Caco-2 (cell line): ENCODE measurements at regions not wholly inside any gene's neighbourhood (a gene's known extent, or its start where the extent isn't known, plus 50 kb on each side); places are given as distances from the start of the nearest gene placed in this dataset.

Experiments
- BruUV-seq: library from RNA; stranded (reverse); fragments of 400-500 nt; replicated peaks from 2 replicates; lab custom pipeline; 2021; lab: Mats Ljungman, UMichigan
- CTCF ChIA-PET: fragments of 300-600 bp; sonication (Branson Sonifier 250); formaldehyde crosslinking; loops from one replicate; lab custom pipeline; 2022; ENCODE audit warnings: antibody characterized with exemption; lab: Charles Lee
- POLR2A ChIA-PET: fragments of 300-600 bp; sonication (Branson Sonifier 250); formaldehyde crosslinking; loops from one replicate; lab custom pipeline; 2022; ENCODE audit warnings: antibody characterized with exemption; lab: Charles Lee
- DNase-seq, 2 experiments: peaks; one replicate each; pipeline versions ENCODE4 v3.0.0 to v3.0.0-alpha.2; 2020 to 2022
- H3K27me3 ChIP-seq: replicated peaks from 2 replicates; pipeline ENCODE4 v1.6.0; 2011; ENCODE audit warnings: low read length; ENCODE audit not compliant: control insufficient read depth, insufficient read depth
- H3K36me3 ChIP-seq: 2 replicates; pipeline ENCODE4 v1.5.1; 2011; ENCODE audit warnings: low read length; ENCODE audit not compliant: control insufficient read depth, insufficient read depth
- H3K4me1 ChIP-seq: fragments of 250-450 bp; sonication (Bioruptor Pico); 2 replicates; pipeline ENCODE4 v1.5.1; 2020; ENCODE audit warnings: mild to moderate bottlenecking
- H3K4me3 ChIP-seq: 2 replicates; pipeline ENCODE4 v1.5.1; 2011; ENCODE audit warnings: low read depth, mild to moderate bottlenecking, control low read depth, low read length
- H3K9me3 ChIP-seq: fragments of 250-450 bp; sonication (Bioruptor Pico); 2 replicates; pipeline ENCODE4 v1.5.1; 2020; ENCODE audit warnings: mild to moderate bottlenecking, moderate library complexity
- H3K27ac Mint-ChIP-seq: one replicate; pipeline ENCODE4 v1.8.0; 2022; ENCODE audit warnings: mixed read lengths; ENCODE audit not compliant: unreplicated experiment
- H3K27me3 Mint-ChIP-seq: one replicate; pipeline ENCODE4 v1.8.0; 2022; ENCODE audit warnings: mixed read lengths; ENCODE audit not compliant: insufficient read depth, unreplicated experiment
- H3K36me3 Mint-ChIP-seq: one replicate; pipeline ENCODE4 v1.8.0; 2022; ENCODE audit warnings: mild to moderate bottlenecking, mixed read lengths; ENCODE audit not compliant: insufficient read depth, unreplicated experiment
- H3K4me1 Mint-ChIP-seq: one replicate; pipeline ENCODE4 v1.8.0; 2022; ENCODE audit warnings: low read depth, mixed read lengths; ENCODE audit not compliant: unreplicated experiment
- H3K4me3 Mint-ChIP-seq: one replicate; pipeline ENCODE4 v1.8.0; 2022; ENCODE audit warnings: mild to moderate bottlenecking, moderate library complexity, mixed read lengths; ENCODE audit not compliant: unreplicated experiment
- H3K9me3 Mint-ChIP-seq: one replicate; pipeline ENCODE4 v1.8.0; 2022; ENCODE audit warnings: mixed read lengths; ENCODE audit not compliant: unreplicated experiment
- intact Hi-C: fragments of 100-400 bp; cut with micrococcal nuclease; formaldehyde crosslinking; loops from one replicate; pipeline ENCODE4 v1.10.0; 2022; ENCODE audit not compliant: unreplicated experiment
- TF ChIP-seq, protein P1 (sequence below), 2 experiments: fragments of 200-600 bp in 1 of 2; IDR thresholded peaks; 1 replicate in 1 of 2; 2 replicates in 1 of 2; pipeline versions ENCODE4 v1.5.1 to v1.8.0; 2011 to 2022; ENCODE audit warnings: antibody characterized with exemption in 1 of 2, control low read depth in 1 of 2, inconsistent platforms in 1 of 2, low read depth in 1 of 2, low read length in 1 of 2, mild to moderate bottlenecking in 1 of 2, moderate library complexity in 1 of 2; ENCODE audit not compliant: insufficient read depth in 1 of 2, severe bottlenecking in 1 of 2, unreplicated experiment in 1 of 2

DNA sequence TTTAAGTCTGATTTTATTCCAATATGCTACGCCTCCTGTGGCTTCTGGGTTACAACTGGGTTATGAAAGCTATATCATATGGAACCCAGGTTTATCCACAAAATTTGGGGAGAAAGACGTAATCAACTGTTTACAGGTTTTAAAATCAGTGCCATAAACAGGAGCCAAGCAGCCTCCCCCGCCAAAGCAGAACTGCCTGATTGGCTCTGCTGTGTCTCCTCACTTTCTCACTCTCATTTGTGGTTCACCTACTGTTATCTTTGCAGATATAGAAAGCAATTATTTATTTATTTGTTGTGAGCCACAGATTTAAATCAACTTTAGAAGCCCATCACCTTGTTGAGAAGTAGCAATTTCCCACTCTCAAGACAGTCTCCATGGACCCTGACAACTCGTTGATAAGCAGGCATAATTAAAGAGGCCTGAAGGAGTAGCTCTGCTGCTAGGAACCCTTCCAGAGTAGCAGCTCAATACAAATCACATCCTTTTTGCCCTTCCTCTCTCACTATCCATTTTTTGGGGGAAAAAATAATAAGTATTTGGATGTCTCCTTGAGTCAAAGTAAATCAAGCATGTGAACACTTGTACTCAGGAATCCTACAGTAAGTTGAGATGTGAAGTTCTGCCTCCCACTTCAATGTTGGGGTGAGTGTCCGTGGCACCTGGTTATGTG, 191.0 kb upstream of the CCDC150 start:
- TF ChIP-seq, protein P1, sequence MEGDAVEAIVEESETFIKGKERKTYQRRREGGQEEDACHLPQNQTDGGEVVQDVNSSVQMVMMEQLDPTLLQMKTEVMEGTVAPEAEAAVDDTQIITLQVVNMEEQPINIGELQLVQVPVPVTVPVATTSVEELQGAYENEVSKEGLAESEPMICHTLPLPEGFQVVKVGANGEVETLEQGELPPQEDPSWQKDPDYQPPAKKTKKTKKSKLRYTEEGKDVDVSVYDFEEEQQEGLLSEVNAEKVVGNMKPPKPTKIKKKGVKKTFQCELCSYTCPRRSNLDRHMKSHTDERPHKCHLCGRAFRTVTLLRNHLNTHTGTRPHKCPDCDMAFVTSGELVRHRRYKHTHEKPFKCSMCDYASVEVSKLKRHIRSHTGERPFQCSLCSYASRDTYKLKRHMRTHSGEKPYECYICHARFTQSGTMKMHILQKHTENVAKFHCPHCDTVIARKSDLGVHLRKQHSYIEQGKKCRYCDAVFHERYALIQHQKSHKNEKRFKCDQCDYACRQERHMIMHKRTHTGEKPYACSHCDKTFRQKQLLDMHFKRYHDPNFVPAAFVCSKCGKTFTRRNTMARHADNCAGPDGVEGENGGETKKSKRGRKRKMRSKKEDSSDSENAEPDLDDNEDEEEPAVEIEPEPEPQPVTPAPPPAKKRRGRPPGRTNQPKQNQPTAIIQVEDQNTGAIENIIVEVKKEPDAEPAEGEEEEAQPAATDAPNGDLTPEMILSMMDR (IDR thresholded peaks at IDR 0.05; ENCODE audit: insufficient read depth in 1 of 2, low read depth in 1 of 2, low read length in 1 of 2, severe bottlenecking in 1 of 2, unreplicated experiment in 1 of 2) = no peak
- no peaks in the 10 kb centered on the region for H3K4me1 Mint-ChIP-seq
- intact Hi-C loops = no loop called here
- H3K4me1 ChIP-seq = no peaks in the 10 kb centered on the region
- ChIA-PET CTCF (no interaction called here), POLR2A (no interaction called here)
- H3K9me3 Mint-ChIP-seq = peaks cover 11% of the 10 kb centered on the region
- H3K36me3 ChIP-seq = no peaks in the 10 kb centered on the region
- H3K9me3 ChIP-seq = no peaks in the 10 kb centered on the region
- no peaks in the 10 kb centered on the region for H3K27me3 ChIP-seq
- no peak overlapping the region for H3K4me3 ChIP-seq
- H3K27me3 Mint-ChIP-seq = peaks cover 2% of the 10 kb centered on the region
- DNase-seq = no peak
- H3K36me3 Mint-ChIP-seq = no peaks in the 10 kb centered on the region
- no TSS peak for BruUV-seq
- H3K27ac Mint-ChIP-seq = no peak overlapping the region
- H3K4me3 Mint-ChIP-seq = no peak overlapping the region

DNA sequence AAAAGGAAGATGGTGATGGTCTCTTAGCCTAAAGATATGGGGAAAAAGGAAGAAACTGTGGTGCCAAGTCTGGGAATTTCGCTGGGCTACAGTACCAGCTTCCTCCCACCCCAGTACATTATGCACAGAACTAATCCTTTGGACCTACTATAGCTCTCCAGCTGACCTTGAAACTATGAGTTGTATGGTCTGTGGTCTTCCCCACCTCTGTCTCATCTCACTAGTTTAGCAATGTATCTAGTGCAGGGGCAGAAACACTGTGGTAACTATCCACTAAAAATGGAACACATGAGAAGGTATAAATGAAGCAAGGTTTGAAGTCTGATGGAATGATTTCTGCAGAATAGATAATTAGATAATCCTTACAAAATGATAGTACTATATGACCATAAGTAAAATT, 190.4 kb upstream of the CCDC150 start:
- H3K9me3 Mint-ChIP-seq = peaks cover 11% of the 10 kb centered on the region
- Histone ChIP-seq H3K36me3 (no peaks in the 10 kb centered on the region), H3K27me3 (no peaks in the 10 kb centered on the region), H3K9me3 (no peaks in the 10 kb centered on the region), H3K4me1 (no peaks in the 10 kb centered on the region), H3K4me3 (no peak overlapping the region)
- peaks cover 2% of the 10 kb centered on the region for H3K27me3 Mint-ChIP-seq
- H3K36me3 Mint-ChIP-seq = no peaks in the 10 kb centered on the region
- ChIA-PET POLR2A (no interaction called here), CTCF (no interaction called here)
- intact Hi-C loops = no loop called here
- TF ChIP-seq, protein P1 (IDR thresholded peaks at IDR 0.05; ENCODE audit: insufficient read depth in 1 of 2, low read depth in 1 of 2, low read length in 1 of 2, severe bottlenecking in 1 of 2, unreplicated experiment in 1 of 2) = no peak
- H3K4me3 Mint-ChIP-seq = no peak overlapping the region
- no peaks in the 10 kb centered on the region for H3K4me1 Mint-ChIP-seq
- no peak overlapping the region for H3K27ac Mint-ChIP-seq
- DNase-seq = no peak
- no TSS peak for BruUV-seq

DNA sequence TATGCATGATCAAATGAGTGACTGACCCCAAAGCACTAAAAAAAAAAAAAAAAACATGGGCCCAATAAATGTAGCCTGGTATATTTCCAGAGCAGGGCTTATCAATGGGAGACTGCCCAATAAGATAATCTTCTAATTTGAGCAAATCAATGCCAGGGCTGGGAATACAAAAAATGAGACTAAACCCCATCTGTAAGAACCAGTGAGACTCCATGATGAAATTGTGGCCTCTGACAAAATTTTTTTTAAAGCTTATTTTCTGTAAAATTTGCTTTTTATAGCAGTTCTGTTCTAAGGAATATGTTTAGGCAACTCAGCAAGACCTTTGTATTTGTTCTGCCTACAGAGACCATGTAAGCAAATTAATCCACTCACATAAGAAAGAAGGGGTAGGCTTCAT, 186.8 kb upstream of the CCDC150 start:
- Histone ChIP-seq H3K27me3 (no peaks in the 10 kb centered on the region), H3K4me3 (no peak overlapping the region), H3K4me1 (no peaks in the 10 kb centered on the region), H3K36me3 (no peaks in the 10 kb centered on the region), H3K9me3 (no peaks in the 10 kb centered on the region)
- Mint-ChIP-seq H3K36me3 (no peaks in the 10 kb centered on the region), H3K9me3 (no peaks in the 10 kb centered on the region), H3K4me1 (no peaks in the 10 kb centered on the region), H3K4me3 (no peak overlapping the region), H3K27me3 (peaks cover 2% of the 10 kb centered on the region), H3K27ac (no peak overlapping the region)
- CTCF ChIA-PET = interaction anchor here (1.3 to 2.3 kb wide), 3 partner anchors 115 to 374 kb away, joined by 4 to 11 read pairs (median 6); no protein-coding TSS in a partner anchor
- intact Hi-C loops = loop anchor here (1.0 to 5.0 kb wide), 5 partner anchors 62 to 374 kb away; no protein-coding TSS in a partner anchor
- TF ChIP-seq, protein P1 (IDR thresholded peaks at IDR 0.05; ENCODE audit: insufficient read depth in 1 of 2, low read depth in 1 of 2, low read length in 1 of 2, severe bottlenecking in 1 of 2, unreplicated experiment in 1 of 2) = no peak
- POLR2A ChIA-PET = no interaction called here
- no TSS peak for BruUV-seq
- DNase-seq = no peak
